Stimulated activated CD4-positive, alpha-beta T cell treated with anti-CD3 and anti-CD28 coated beads, Interleukin-4, amount 100 ng/mL, for 1 hour (primary cell): ENCODE measurements at regions not wholly inside any gene's neighbourhood (a gene's known extent, or its start where the extent isn't known, plus 50 kb on each side); places are given as distances from the start of the nearest gene placed in this dataset.
"Not testable (repeated sequence)": the region's sequence is repeated elsewhere in the genome, so short reads cannot be mapped to it uniquely, and the experiment has no call there.

ENCODE experiments used
- DNase-seq: peaks from one replicate; pipeline ENCODE4 v3.0.0-alpha.2; 2020

DNA sequence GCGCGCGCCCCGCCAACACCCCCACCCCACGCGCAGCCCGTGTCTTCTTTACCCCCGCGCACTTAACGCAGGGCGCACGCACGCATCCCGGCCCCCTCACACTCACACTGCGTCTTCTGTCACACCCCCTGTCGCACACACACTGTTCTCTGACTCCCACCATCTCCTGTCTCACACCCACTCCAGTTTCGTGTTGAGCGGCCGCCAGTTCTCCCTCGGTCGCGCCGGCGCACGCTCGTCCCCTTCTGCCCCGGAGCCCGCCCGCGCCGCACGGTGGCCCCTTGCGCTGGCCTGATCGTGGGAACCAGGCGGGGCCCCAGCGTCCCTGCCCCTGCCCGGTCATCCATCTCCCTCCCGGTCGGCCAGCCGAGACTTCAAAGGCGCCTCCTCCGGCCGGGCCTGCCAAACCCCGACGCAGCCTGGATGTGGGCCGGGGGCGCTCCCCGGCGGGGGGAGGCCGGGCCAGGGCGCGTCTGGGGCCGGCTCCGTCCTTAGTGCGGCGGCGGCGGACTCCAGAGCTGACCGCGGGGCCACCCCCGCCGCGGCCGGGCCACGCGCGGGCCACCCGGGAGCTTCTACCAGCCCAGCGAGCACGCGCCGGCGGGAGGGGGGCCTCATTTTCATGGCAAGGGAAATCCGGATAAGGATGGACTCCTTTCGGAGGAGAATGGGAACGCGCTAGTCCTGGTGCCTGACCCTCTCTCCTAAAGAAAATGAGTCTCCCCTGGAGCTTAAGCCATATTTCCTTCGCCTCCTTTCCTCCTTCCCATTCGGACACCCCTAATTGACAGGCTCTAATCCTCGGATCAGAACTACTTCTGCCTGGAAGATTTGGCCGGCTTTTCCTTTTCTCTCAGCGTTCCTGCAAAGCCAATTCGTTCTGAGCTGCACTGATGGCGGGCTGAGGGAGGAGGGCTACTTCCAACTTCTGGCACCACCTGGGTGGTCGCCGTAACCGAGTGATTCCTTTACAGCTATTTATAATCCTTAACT is 82.0 kb upstream of the HMGA2 start:
- no peak for DNase-seq

DNA sequence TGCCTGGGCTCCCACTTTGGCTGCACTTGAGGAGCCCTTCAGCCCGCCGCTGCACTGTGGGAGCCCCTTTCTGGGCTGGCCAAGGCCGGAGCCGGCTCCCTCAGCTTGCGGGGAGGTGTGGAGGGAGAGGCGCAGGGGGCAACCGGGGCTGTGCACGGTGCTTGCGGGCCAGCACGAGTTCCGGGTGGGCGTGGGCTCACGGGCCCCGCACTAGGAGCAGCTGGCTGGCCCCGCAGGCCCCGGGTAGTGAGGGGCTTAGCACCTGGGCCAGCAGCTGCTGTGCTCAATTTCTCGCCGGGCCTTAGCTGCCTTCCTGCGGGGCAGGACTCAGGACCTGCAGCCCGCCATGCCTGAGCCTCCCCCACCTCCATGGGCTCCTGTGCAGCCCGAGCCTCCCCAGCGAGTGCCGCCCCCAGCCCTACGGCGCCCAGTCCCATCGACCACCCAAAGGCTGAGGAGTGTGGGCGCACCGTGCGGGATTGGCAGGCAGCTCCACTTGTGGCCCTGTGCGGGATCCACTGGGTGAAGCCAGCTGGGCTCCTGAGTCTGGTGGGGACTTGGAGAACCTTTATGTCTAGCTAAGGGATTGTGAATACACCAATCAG is 79.9 kb upstream of the HMGA2 start:
- not testable (repeated sequence) for DNase-seq

DNA sequence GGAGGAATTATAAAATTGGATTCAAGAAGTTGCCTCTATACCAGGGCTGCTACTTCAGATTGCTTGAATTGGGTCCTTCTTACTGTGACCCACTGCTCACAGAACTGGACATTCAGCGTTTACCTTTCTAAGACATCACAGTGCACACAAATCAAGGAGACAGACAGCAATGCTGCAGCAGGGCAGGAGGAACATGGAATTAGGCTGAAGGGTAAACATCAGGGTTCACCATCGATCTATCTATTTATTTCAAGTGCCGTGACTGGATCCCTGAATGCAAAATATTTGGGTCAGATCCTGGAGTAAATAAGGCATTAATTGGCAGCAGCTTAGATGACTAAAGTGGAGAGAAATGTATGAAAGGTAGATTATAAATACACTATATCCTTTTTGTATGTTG is 76.9 kb upstream of the HMGA2 start:
- no peak for DNase-seq

DNA sequence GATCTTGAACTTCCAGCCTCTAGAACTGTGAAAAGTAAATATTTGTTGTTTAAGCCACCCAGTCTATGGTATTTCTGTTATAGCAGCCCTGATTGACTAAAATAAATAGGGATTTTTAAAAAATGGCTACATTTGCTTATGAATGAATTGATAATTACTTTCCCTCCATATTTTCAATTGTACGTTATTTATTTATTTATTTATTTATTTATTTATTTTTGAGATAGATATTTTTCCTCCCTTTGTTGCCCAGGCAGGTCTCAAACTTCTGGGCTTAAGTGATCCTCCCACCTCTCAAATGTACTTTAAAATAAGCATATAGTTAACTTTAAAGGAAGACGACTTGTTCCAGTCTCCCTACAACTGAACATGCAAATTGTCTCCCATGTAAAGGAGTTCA is 76.0 kb upstream of the HMGA2 start:
- DNase-seq: no peak

DNA sequence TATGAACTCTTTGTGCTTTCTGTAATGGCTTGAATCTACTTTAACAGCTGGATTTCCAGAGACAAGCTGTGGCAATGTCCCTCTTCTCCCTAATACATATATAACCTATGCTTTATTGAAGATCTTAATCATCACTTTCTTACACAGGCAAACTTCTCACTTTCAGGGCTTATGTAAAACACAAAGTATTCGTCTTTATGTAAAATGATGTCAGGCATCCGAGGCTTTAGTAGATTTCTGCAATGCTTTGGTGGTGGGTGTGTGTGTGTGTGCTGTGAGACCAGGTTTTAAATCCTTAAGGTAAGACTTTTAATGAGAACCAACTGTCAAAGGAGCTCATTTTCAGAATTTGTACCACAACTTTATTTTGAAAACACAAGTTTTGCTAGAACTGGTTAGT is 70.0 kb upstream of the HMGA2 start:
- no peak for DNase-seq

DNA sequence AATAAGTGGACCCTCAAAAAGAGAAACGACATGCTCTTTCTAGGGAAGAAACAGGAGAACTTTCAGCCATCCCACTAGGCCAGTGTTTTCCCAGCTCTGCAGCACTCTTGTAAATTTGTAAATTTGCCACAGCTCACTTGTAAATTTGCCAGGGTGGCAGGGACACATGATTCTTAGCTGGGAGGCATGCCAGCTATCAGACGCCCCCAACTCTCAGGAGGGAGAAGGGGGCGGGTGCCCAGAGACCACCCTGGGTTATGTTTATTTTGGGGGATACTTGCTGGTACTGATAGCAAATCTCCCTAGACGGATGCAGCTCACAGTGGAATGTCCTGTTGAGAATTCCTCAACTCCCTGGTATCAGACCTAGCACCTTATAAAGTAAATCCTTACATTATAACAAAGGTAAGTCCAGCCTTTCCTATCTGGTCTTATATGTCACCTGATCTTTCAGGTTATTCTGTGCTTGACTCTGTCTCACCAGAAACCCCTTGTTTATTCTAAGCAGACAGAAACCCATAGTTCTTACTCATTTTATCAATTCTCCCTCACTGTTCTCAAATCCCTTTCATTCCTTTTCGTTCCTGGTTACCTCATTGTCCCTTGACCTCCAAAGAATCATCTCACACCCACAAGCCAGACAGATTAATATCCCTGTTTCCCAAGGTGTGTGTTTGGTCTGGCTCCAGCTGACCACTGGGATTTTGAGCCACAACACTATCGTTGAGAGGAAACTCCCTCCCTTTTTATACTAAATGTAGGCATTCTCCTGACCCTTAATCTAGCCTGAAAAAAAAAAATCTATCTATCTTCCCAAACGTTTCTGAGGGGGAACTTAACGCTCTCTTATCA is 69.3 kb upstream of the HMGA2 start:
- DNase-seq: no peak

DNA sequence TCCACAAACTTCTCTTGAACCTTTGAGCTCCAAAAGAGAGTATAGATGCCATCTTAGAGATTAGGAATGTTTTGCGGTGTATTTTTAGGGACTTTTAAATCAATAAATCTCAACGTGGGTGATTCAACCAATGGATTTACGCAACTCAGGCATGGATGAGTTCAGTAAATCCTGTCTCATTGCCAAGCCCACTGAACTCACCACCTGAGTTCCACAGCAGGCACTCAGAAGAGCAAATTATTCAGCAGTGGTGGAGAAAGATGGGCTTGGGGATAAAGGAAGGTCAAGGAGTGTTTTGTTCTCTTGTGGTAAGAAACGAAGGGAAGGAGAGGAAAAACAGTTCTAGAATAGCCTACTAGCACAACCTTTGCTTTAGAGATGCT is 68.7 kb upstream of the HMGA2 start:
- no peak for DNase-seq

DNA sequence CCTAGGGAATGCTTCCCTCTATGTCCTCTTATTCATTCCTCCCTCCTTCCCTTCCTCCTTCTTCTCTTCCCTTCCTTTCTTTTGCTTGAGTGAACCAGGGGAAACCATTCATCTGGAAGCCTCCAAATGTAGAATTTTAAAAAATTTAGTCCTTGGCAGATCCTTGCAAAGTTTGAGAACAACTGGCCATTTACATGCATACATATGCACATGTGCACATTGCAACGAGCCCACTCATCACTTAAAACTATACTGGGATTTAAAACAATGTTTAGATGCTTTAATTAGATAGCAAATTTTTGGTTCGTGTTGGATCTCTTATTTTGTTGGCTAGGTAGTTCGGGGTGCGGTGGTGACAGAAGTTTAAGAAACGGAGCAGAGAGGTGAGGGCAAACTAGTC is 68.0 kb upstream of the HMGA2 start:
- no peak for DNase-seq

DNA sequence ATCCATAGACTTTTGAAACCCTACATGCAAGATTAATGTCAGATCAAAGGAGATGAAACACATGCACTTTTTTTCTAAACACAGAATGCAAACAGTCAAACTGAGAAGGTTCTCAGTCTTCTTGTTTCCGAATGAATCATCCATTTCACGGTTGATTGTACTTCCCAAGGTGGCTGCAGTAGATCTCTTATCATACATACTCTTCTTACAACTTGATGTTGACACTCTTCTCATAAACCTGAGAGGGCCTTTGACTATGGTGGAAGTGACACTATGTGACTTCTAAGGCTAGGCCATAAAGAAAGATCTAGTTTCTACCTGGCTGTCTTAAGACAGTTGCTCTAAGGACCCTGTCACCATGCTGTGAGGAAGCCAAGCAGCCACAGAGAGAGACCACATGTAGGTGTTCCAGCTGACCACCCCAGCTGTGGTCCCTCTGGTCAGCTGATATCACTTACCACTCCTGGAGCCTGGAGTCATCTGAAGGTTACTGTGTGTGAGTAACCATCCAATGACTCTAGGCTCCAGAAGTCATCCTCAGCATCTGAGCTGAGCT is 67.2 kb upstream of the HMGA2 start:
- DNase-seq: no peak

DNA sequence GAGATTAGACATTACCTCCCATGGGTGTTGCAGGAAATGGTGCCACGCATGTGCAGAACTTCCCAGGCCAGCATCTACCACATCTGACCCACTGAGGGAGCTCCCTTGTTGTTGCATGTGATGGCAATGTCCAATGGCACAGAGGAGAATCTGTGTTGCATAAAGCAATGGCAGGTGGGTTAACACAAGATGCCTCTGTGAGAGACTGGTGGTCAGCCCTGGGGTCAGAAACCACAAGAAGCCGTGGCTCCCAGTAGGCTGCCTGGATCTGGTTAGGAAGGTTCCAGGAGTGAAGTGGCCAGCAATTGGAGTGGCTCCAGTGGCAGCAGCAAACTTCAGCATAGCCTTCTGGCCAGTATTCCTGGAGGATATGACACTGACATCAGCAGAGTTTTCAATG is 65.9 kb upstream of the HMGA2 start:
- DNase-seq: no peak

DNA sequence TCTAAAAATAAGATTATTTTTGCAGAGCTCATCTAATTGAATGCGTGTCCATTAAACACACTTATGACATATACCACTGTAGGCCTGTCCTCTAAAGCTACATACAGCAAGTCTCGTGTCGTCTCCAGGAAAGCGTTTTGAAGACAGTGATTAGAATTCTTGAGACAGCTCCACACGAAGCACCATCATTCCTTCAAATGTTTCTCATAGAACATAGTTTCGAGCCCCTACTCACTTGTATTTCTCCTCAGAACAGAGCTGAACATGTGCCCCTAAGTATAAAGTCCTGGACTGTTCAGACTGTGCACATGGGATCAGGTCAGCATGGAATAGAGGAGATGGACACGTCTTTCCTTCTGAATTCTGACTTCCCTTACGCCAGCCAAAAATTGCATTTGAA is 64.5 kb upstream of the HMGA2 start:
- no peak for DNase-seq

DNA sequence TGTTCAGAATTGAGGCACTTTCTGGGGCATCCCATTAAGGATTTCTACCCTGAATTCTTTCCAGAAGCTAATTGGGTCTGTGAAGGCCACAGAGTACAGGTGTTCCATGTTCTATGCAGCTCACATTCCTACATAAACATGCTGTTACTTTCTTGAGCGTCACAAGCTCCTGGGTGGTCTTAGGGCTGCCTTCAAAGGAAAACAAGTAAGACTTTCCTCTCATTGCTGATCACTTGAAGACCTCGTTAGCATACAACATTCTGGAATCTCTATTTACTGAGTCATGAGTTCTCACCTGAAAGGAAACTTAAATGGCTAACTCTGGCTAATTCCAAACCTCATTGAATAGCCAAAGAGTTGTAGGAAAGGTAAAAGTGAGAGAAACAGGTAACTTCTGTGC is 63.0 kb upstream of the HMGA2 start:
- no peak for DNase-seq

DNA sequence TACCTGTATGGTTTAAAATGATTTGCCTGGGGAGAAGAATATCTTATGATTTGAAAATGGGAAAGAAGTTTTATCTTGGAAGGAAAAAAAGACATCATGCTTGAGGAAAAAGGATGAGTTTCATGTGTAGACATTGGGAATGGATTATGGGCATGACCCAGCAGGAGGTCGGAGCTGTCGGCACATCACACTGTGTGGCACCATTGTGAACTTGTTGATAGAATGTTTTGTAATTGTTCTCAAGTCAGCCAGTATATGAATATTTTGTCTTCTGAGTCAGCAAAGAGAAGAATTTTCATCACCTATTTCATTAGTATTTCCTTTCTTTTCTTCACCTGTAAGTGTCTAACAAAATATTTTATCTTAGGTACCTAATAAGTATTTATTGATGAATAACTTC is 60.0 kb upstream of the HMGA2 start:
- no peak for DNase-seq

DNA sequence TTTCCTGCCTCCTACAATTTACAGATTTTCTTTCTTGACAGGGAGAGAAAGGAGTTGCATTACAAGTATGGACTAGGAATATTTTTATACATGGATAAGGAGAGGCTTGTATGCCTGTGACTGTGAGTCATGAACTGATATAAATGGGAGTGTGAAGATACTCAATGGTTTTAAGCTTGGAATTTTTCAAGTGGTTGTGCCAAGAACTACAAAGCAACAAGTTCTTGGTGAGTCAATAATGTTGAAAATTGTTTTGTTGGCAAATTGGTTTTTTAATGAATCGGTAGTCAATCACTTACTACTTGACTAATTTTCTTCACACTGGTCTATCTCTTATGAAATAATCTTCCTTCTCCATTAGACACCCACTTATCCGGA is 58.9 kb upstream of the HMGA2 start:
- DNase-seq: no peak

DNA sequence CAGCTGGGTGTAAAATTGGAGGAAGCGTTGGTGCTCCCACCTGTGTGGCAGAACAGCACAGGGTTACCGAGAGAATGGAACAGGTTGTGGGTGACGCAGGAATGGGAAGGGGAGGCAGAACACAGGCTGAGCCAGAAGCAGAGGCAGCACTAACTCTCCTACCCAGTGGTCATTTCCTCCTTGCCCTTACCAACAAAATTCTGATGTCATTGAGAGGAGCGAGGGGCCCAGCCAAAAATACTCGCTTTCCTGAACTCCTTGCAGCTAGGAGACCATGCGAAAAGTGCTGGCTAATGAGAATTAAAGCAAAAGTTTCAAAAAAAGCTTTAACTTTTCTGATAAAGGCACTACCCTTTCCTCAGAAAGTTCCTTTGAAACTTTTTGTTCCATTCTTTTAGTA is 54.4 kb upstream of the HMGA2 start:
- no peak for DNase-seq
